Cardiac muscle cell (in vitro differentiated cells and primary cell): ENCODE measurements at regions not wholly inside any gene's neighbourhood (a gene's known extent, or its start where the extent isn't known, plus 50 kb on each side); places are given as distances from the start of the nearest gene placed in this dataset.
"Not testable (repeated sequence)": the region's sequence is repeated elsewhere in the genome, so short reads cannot be mapped to it uniquely, and the experiment has no call there.

ENCODE experiments used
- DNase-seq, 2 donors: peaks; one replicate each; pipeline versions ENCODE4 v3.0.0 to v3.0.0-alpha.2; 2010 to 2017; ENCODE audit warnings: low read depth in 1 of 2, low spot score in 1 of 2
- H3K27ac ChIP-seq: fragments of 200-600 bp; sonication (generic); 2 replicates; pipeline ENCODE4 v1.5.1; 2016
- H3K27me3 ChIP-seq: fragments of 200-600 bp; sonication (generic); 2 replicates; pipeline ENCODE4 v1.6.0; 2016; ENCODE audit warnings: control low read depth
- H3K36me3 ChIP-seq: fragments of 200-600 bp; sonication (generic); 2 replicates; pipeline ENCODE4 v1.5.1; 2016; ENCODE audit warnings: control low read depth
- H3K4me1 ChIP-seq: fragments of 200-600 bp; sonication (generic); 2 replicates; pipeline ENCODE4 v1.8.1; 2017; ENCODE audit warnings: low read depth, mild to moderate bottlenecking, mixed run types
- H3K4me3 ChIP-seq: fragments of 200-600 bp; sonication (generic); 2 replicates; pipeline ENCODE4 v1.5.1; 2016; ENCODE audit warnings: mild to moderate bottlenecking
- H3K9me3 ChIP-seq: fragments of 200-600 bp; sonication (generic); 2 replicates; pipeline ENCODE4 v1.5.1; 2017; ENCODE audit warnings: low read depth, mild to moderate bottlenecking, control low read depth
- CTCF ChIP-seq: IDR thresholded peaks from 2 replicates; pipeline ENCODE4 v1.5.1; 2012; ENCODE audit warnings: low read depth, mild to moderate bottlenecking, low read length

DNA sequence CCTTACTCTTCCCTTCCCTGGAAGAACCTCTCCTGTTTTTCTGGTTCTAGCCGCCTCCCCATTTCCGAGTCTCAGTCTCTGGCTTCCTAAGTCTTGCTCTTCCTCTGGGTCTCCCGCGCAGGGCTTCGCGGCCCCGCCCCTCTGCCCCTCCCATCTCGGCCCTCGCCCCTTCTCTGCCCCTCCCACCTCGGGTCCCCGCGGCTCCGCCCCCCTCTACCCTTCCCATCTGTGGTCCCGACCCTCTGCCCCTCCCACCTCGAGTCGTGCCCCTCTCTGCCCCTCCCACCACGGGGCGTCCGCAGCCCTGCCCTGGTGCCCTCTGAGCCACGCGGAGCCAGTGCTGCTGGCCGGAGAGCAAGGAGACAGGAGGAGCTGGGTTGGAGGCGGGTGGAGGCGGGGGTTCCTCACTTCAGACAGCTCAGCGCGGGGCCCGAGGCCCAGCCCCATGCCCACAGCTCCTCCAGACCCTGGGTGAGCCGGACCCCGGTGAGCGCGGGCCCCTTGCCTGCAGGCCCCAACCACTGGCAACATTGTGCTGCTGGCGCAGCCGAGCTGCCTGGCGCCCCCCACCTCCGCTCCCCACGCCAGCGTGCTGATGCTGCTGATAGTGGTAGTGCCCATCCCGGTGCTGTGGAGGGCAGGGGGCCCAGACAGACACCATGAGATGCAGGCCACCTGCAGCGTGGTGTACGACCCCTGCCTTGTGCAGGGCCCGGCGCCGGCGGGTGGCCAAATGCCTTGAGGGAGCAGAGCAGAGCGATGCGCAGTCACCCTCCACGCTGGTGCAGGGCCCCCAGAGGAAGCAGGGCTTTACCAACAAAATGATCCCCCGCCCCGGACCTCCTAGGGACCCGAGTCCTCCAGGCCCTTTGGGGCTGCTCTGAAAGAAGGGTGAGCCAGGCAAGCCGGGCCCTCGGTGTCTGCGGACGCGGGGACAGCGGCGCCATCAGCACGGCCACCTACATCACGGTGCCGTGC lies 2115.3 kb downstream of the TP53TG3F start:
- Histone ChIP-seq H3K4me3 (no peak overlapping the region), H3K9me3 (no peaks in the 10 kb centered on the region), H3K36me3 (no peaks in the 10 kb centered on the region), H3K4me1 (no peaks in the 10 kb centered on the region), H3K27ac (no peak overlapping the region), H3K27me3 (no peaks in the 10 kb centered on the region)
- no peak for DNase-seq
- no peak for TF ChIP-seq CTCF

DNA sequence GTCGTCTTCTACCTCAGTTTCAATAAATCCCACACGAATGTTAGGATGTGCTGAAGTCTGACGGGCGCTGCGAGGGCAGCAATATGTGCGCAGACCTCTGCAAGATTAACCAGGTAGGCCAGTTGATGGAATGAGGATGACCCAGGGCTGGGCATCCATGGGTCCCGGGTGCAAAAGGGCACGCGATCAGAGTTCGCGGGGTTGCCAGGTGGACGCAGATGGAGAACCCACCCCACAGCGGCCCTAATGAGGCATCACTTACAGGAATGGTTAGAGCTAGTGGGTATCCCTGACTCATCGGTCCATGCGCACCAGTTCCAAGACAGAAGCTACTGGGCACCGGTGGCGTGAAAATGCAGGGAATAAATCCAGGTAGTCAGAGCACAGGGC lies 2116.0 kb downstream of the TP53TG3F start:
- Histone ChIP-seq H3K27ac (no peak overlapping the region), H3K9me3 (no peaks in the 10 kb centered on the region)

GRCh38 chr16:35585411-35585810 lies 2126.0 kb downstream of the TP53TG3F start:
- H3K4me3 ChIP-seq, result no peak overlapping the region
- no peaks in the 10 kb centered on the region for H3K9me3 ChIP-seq
- no peaks in the 10 kb centered on the region for H3K4me1 ChIP-seq
- TF ChIP-seq CTCF, result no peak
- no peaks in the 10 kb centered on the region for H3K27me3 ChIP-seq
- H3K27ac ChIP-seq, result no peak overlapping the region
- no peak for DNase-seq
- no peaks in the 10 kb centered on the region for H3K36me3 ChIP-seq

More for the DNA sequence above, 2116.0 kb downstream of the TP53TG3F start:
- TF ChIP-seq CTCF, result no peak
- H3K4me1 ChIP-seq, result no peaks in the 10 kb centered on the region
- DNase-seq, result no peak
- no peaks in the 10 kb centered on the region for H3K36me3 ChIP-seq
- no peaks in the 10 kb centered on the region for H3K27me3 ChIP-seq
- H3K4me3 ChIP-seq, result no peak overlapping the region

GRCh38 chr16:35590913-35591312 lies 2131.5 kb downstream of the TP53TG3F start:
- H3K36me3 ChIP-seq, DNase-seq, H3K9me3 ChIP-seq, H3K4me3 ChIP-seq, H3K27me3 ChIP-seq, H3K4me1 ChIP-seq, H3K27ac ChIP-seq: not testable (repeated sequence)

- no peak for DNase-seq
- Histone ChIP-seq H3K4me1 (no peaks in the 10 kb centered on the region), H3K27ac (no peak overlapping the region), H3K27me3 (no peaks in the 10 kb centered on the region), H3K4me3 (no peak overlapping the region), H3K36me3 (no peaks in the 10 kb centered on the region), H3K9me3 (no peaks in the 10 kb centered on the region)
- TF ChIP-seq CTCF, result no peak
Measured at GRCh38 chr16:35596467-35596866, 2137.1 kb downstream of the TP53TG3F start.

- Histone ChIP-seq H3K27me3 (no peaks in the 10 kb centered on the region), H3K9me3 (no peaks in the 10 kb centered on the region), H3K36me3 (no peaks in the 10 kb centered on the region), H3K4me3 (no peak overlapping the region), H3K27ac (no peak overlapping the region), H3K4me1 (no peaks in the 10 kb centered on the region)
- no peak for TF ChIP-seq CTCF
- DNase-seq, result no peak
Measured at GRCh38 chr16:35598696-35599332, 2139.4 kb downstream of the TP53TG3F start.
